Neural crest cell (in vitro differentiated cells): ENCODE measurements at regions not wholly inside any gene's neighbourhood (a gene's known extent, or its start where the extent isn't known, plus 50 kb on each side); places are given as distances from the start of the nearest gene placed in this dataset.

Experiments used
- DNase-seq: peaks from one replicate; pipeline ENCODE4 v3.0.0; 2021; ENCODE audit warnings: low read depth, mixed read lengths, low spot score
- H3K27ac Mint-ChIP-seq: one replicate; pipeline ENCODE4 v1.8.0; 2021; ENCODE audit warnings: mild to moderate bottlenecking, mixed read lengths; ENCODE audit not compliant: unreplicated experiment
- H3K27me3 Mint-ChIP-seq: 2 replicates; pipeline ENCODE4 v1.8.0; 2021; ENCODE audit warnings: low read depth, mild to moderate bottlenecking, mixed read lengths
- H3K36me3 Mint-ChIP-seq: 2 replicates; pipeline ENCODE4 v1.8.0; 2021; ENCODE audit warnings: low read depth, mild to moderate bottlenecking, mixed read lengths
- H3K4me1 Mint-ChIP-seq: 2 replicates; pipeline ENCODE4 v1.8.0; 2021; ENCODE audit warnings: mixed read lengths
- H3K4me3 Mint-ChIP-seq: one replicate; pipeline ENCODE4 v1.8.0; 2021; ENCODE audit warnings: mild to moderate bottlenecking, mixed read lengths
- H3K9me3 Mint-ChIP-seq: 2 replicates; pipeline ENCODE4 v1.8.0; 2021; ENCODE audit warnings: mixed read lengths
- CTCF ChIP-seq: fragments of 200-600 bp; sonication (generic); conservative IDR thresholded peaks from 2 replicates; pipeline ENCODE4 v1.5.0; 2021; ENCODE audit warnings: antibody characterized with exemption, mild to moderate bottlenecking

GRCh38 chr19:30170495-30171137 is 201.6 kb upstream of the ZNF536 start:
- Mint-ChIP-seq H3K9me3 (no peaks in the 10 kb centered on the region), H3K36me3 (no peaks in the 10 kb centered on the region), H3K27ac (no peak overlapping the region), H3K4me1 (no peaks in the 10 kb centered on the region), H3K27me3 (no peaks in the 10 kb centered on the region), H3K4me3 (no peak overlapping the region)
- DNase-seq, result no peak
- no peak for TF ChIP-seq CTCF

- H3K4me3 Mint-ChIP-seq, result no peak overlapping the region
- no peak overlapping the region for H3K27ac Mint-ChIP-seq
- TF ChIP-seq CTCF, result no peak
- H3K4me1 Mint-ChIP-seq, result no peaks in the 10 kb centered on the region
- no peaks in the 10 kb centered on the region for H3K9me3 Mint-ChIP-seq
- H3K36me3 Mint-ChIP-seq, result no peaks in the 10 kb centered on the region
- no peaks in the 10 kb centered on the region for H3K27me3 Mint-ChIP-seq
- no peak for DNase-seq
Measured at GRCh38 chr19:30171138-30171635, 201.0 kb upstream of the ZNF536 start.

GRCh38 chr19:30171795-30172612 is 200.2 kb upstream of the ZNF536 start:
- Mint-ChIP-seq H3K36me3 (no peaks in the 10 kb centered on the region), H3K9me3 (no peaks in the 10 kb centered on the region), H3K4me3 (no peak overlapping the region), H3K4me1 (no peaks in the 10 kb centered on the region), H3K27me3 (no peaks in the 10 kb centered on the region), H3K27ac (no peak overlapping the region)
- no peak for DNase-seq
- TF ChIP-seq CTCF, result no peak

GRCh38 chr19:30172613-30173242 is 199.5 kb upstream of the ZNF536 start:
- no peaks in the 10 kb centered on the region for H3K9me3 Mint-ChIP-seq
- no peak overlapping the region for H3K4me3 Mint-ChIP-seq
- TF ChIP-seq CTCF, result no peak
- no peak overlapping the region for H3K27ac Mint-ChIP-seq
- DNase-seq, result no peak
- no peaks in the 10 kb centered on the region for H3K4me1 Mint-ChIP-seq
- no peaks in the 10 kb centered on the region for H3K27me3 Mint-ChIP-seq
- H3K36me3 Mint-ChIP-seq, result no peaks in the 10 kb centered on the region

- DNase-seq, result no peak
- Mint-ChIP-seq H3K36me3 (no peaks in the 10 kb centered on the region), H3K4me3 (no peak overlapping the region), H3K27ac (no peak overlapping the region), H3K9me3 (no peaks in the 10 kb centered on the region), H3K4me1 (no peaks in the 10 kb centered on the region), H3K27me3 (peaks cover 3% of the 10 kb centered on the region)
- no peak for TF ChIP-seq CTCF
Measured at GRCh38 chr19:30173593-30174356, 198.4 kb upstream of the ZNF536 start.
